ENCODE measurements at regions not wholly inside any gene's neighbourhood (a gene's known extent, or its start where the extent isn't known, plus 50 kb on each side); places are given as distances from the start of the nearest gene placed in this dataset.

- Histone ChIP-seq H3K9me3 (no peaks in the 10 kb centered on the region), H3K27me3 (no peaks in the 10 kb centered on the region), H3K4me3 (no peak overlapping the region), H3K36me3 (ENCODE audit: low read depth, missing control alignments) (no peaks in the 10 kb centered on the region), H3K27ac (no peak overlapping the region), H3K4me1 (no peaks in the 10 kb centered on the region)
- whole genome bisulfite sequencing, 2 donors, result 91 to 98% methylated on average over 8 to 10 of the region's 10 CpGs
- TF ChIP-seq POLR2A (IDR thresholded peaks at IDR 0.05) (no peak), CTCF (IDR thresholded peaks at IDR 0.05) (no peak)
- intact Hi-C loops (cut with DNase I; ENCODE audit: low total_unique reads), result no loop called here
- DNase-seq, result no peak
These were observed 50.4 kb upstream of the TBL1X start for GRCh38 chrX:9414416-9414815.

Small RNA genes lying in the stretch of these regions (small RNA-seq; reads per million reads assigned to genes)
- gene AC119618.1 (0 reads per million in 2 donors), gene RNA5SP499 (0 reads per million in 2 donors)
